Trophoblast cell (in vitro differentiated cells and primary cell): ENCODE measurements at regions not wholly inside any gene's neighbourhood (a gene's known extent, or its start where the extent isn't known, plus 50 kb on each side); places are given as distances from the start of the nearest gene placed in this dataset.

Experiments
- DNase-seq, 2 donors: peaks; one replicate each; pipeline ENCODE4 v3.0.0-alpha.2; 2016
- H2AFZ ChIP-seq: 2 replicates; pipeline ENCODE4 v1.6.1; 2013; ENCODE audit warnings: low read length, moderate library complexity, mild to moderate bottlenecking; ENCODE audit not compliant: insufficient read depth, poor library complexity
- H2AK5ac ChIP-seq: 2 replicates; pipeline ENCODE4 v1.6.1; 2013; ENCODE audit warnings: mild to moderate bottlenecking, low read length
- H2BK120ac ChIP-seq: 2 replicates; pipeline ENCODE4 v1.6.1; 2013; ENCODE audit warnings: low read length, mild to moderate bottlenecking, moderate library complexity; ENCODE audit not compliant: insufficient read depth, poor library complexity
- H2BK12ac ChIP-seq: 2 replicates; pipeline ENCODE4 v1.6.1; 2013; ENCODE audit warnings: mild to moderate bottlenecking, low read length, moderate library complexity
- H2BK5ac ChIP-seq: 2 replicates; pipeline ENCODE4 v1.6.1; 2013; ENCODE audit warnings: low read length, low read depth, moderate library complexity, mild to moderate bottlenecking; ENCODE audit not compliant: poor library complexity
- H3K14ac ChIP-seq: 2 replicates; pipeline ENCODE4 v1.6.1; 2013; ENCODE audit warnings: mild to moderate bottlenecking, low read length
- H3K18ac ChIP-seq: 2 replicates; pipeline ENCODE4 v1.6.1; 2013; ENCODE audit warnings: mild to moderate bottlenecking, low read length
- H3K23ac ChIP-seq: 2 replicates; pipeline ENCODE4 v1.6.1; 2013; ENCODE audit warnings: low read length
- H3K27ac ChIP-seq: 2 replicates; pipeline ENCODE4 v1.5.1; 2013; ENCODE audit warnings: low read depth, mild to moderate bottlenecking, inconsistent platforms, low read length, moderate library complexity
- H3K27me3 ChIP-seq: 2 replicates; pipeline ENCODE4 v1.6.1; 2013; ENCODE audit warnings: inconsistent platforms, mild to moderate bottlenecking, low read length, moderate library complexity; ENCODE audit not compliant: insufficient read depth
- H3K36me3 ChIP-seq, 2 experiments: 1 replicate in 1 of 2; 2 replicates in 1 of 2; pipeline ENCODE4 v1.6.1; 2013; ENCODE audit warnings: low read length in 2 of 2, mild to moderate bottlenecking in 2 of 2, moderate library complexity in 1 of 2; ENCODE audit not compliant: insufficient read depth in 2 of 2, control insufficient read depth in 1 of 2
- H3K4ac ChIP-seq: 2 replicates; pipeline ENCODE4 v1.6.1; 2013; ENCODE audit warnings: low read depth, mild to moderate bottlenecking, low read length, moderate library complexity
- H3K4me1 ChIP-seq, 2 experiments: 1 replicate in 1 of 2; 2 replicates in 1 of 2; pipeline ENCODE4 v1.6.1; 2013; ENCODE audit warnings: low read length in 2 of 2, mild to moderate bottlenecking in 2 of 2, moderate library complexity in 1 of 2; ENCODE audit not compliant: insufficient read depth in 2 of 2, control insufficient read depth in 1 of 2
- H3K4me2 ChIP-seq: 2 replicates; pipeline ENCODE4 v1.6.1; 2013; ENCODE audit warnings: inconsistent platforms, mild to moderate bottlenecking, low read length, moderate library complexity
- H3K4me3 ChIP-seq: 2 replicates; pipeline ENCODE4 v1.5.1; 2013; ENCODE audit warnings: mild to moderate bottlenecking, low read depth, low read length, inconsistent platforms
- H3K79me1 ChIP-seq: one replicate; pipeline ENCODE4 v1.6.1; 2013; ENCODE audit warnings: low read length
- H3K79me2 ChIP-seq: 2 replicates; pipeline ENCODE4 v1.6.1; 2013; ENCODE audit warnings: low read length, mild to moderate bottlenecking; ENCODE audit not compliant: control insufficient read depth, insufficient read depth, poor library complexity
- H3K9ac ChIP-seq: 2 replicates; pipeline ENCODE4 v1.6.1; 2013; ENCODE audit warnings: mild to moderate bottlenecking, low read length
- H3K9me3 ChIP-seq: 2 replicates; pipeline ENCODE4 v1.6.1; 2013; ENCODE audit warnings: low read depth, mild to moderate bottlenecking, control low read depth, inconsistent platforms, low read length; ENCODE audit not compliant: insufficient read depth
- H4K12ac ChIP-seq: 2 replicates; pipeline ENCODE4 v1.6.1; 2013; ENCODE audit warnings: low read depth, mild to moderate bottlenecking, low read length, moderate library complexity
- H4K8ac ChIP-seq: 2 replicates; pipeline ENCODE4 v1.6.1; 2013; ENCODE audit warnings: low read depth, mild to moderate bottlenecking, low read length, moderate library complexity
- H4K91ac ChIP-seq: one replicate; pipeline ENCODE4 v1.6.1; 2013; ENCODE audit warnings: low read depth, mild to moderate bottlenecking, low read length, moderate library complexity
- WGBS: extraction: QIAGEN DNeasy Blood & Tissue Kit; methylation state at CpG from one replicate; pipeline ENCODE4 v1.1.7; 2013; ENCODE audit warnings: missing lambda C conversion rate; ENCODE audit not compliant: insufficient read length, insufficient coverage; ENCODE audit errors: extremely low coverage; 5-methylcytosine and 5-hydroxymethylcytosine counted together

- H3K18ac ChIP-seq: no peak overlapping the region
- no peaks in the 10 kb centered on the region for H3K79me2 ChIP-seq
- H3K4me1 ChIP-seq: peaks cover 0 to 2% of the 10 kb centered on the region in 2 experiments
- no peak overlapping the region for H2BK5ac ChIP-seq
- no peak overlapping the region for H3K27ac ChIP-seq
- no CpG with 5 or more reads among the region's 2 CpGs for WGBS
- no peak overlapping the region for H3K23ac ChIP-seq
- no peak overlapping the region for H3K14ac ChIP-seq
- no peak overlapping the region for H2BK120ac ChIP-seq
- H2AFZ ChIP-seq: no peak overlapping the region
- no peak overlapping the region for H4K12ac ChIP-seq
- no peak overlapping the region for H3K4ac ChIP-seq
- H3K36me3 ChIP-seq: no peaks in the 10 kb centered on the region
- H2AK5ac ChIP-seq: no peak overlapping the region
- no peak overlapping the region for H3K4me3 ChIP-seq
- no peak overlapping the region for H3K9ac ChIP-seq
- H3K79me1 ChIP-seq: no peaks in the 10 kb centered on the region
- no peak for DNase-seq
- no peak overlapping the region for H4K8ac ChIP-seq
- H3K4me2 ChIP-seq: no peak overlapping the region
- H3K27me3 ChIP-seq: no peaks in the 10 kb centered on the region
- H3K9me3 ChIP-seq: no peaks in the 10 kb centered on the region
- no peak overlapping the region for H2BK12ac ChIP-seq
- H4K91ac ChIP-seq: no peak overlapping the region
Measured at GRCh38 chr2:183438541-183438940, 314.3 kb downstream of the NUP35 start.

GRCh38 chr2:183455056-183455455 lies 330.8 kb downstream of the NUP35 start:
- no peak overlapping the region for H3K23ac ChIP-seq
- H3K14ac ChIP-seq: no peak overlapping the region
- H3K9me3 ChIP-seq: no peaks in the 10 kb centered on the region
- no peak overlapping the region for H2BK12ac ChIP-seq
- H3K4me3 ChIP-seq: no peak overlapping the region
- H3K27me3 ChIP-seq: no peaks in the 10 kb centered on the region
- H3K4me2 ChIP-seq: no peak overlapping the region
- no peak overlapping the region for H3K18ac ChIP-seq
- H3K36me3 ChIP-seq: no peaks in the 10 kb centered on the region
- H3K9ac ChIP-seq: no peak overlapping the region
- no peak overlapping the region for H2BK5ac ChIP-seq
- no peak overlapping the region for H2AK5ac ChIP-seq
- H4K91ac ChIP-seq: no peak overlapping the region
- H3K4ac ChIP-seq: no peak overlapping the region
- no peak overlapping the region for H3K27ac ChIP-seq
- no peak overlapping the region for H4K8ac ChIP-seq
- H2AFZ ChIP-seq: no peak overlapping the region
- no peak overlapping the region for H2BK120ac ChIP-seq
- no peak overlapping the region for H4K12ac ChIP-seq
- no peaks in the 10 kb centered on the region for H3K4me1 ChIP-seq
- WGBS: no CpG with 5 or more reads among the region's 1 CpG
- H3K79me1 ChIP-seq: no peaks in the 10 kb centered on the region
- DNase-seq: no peak
- no peaks in the 10 kb centered on the region for H3K79me2 ChIP-seq

GRCh38 chr2:183456177-183456576 lies 331.9 kb downstream of the NUP35 start:
- H3K27ac ChIP-seq: no peak overlapping the region

GRCh38 chr2:183458460-183458859 lies 334.2 kb downstream of the NUP35 start:
- DNase-seq: no peak
- no peak overlapping the region for H2AK5ac ChIP-seq
- no peaks in the 10 kb centered on the region for H3K9me3 ChIP-seq
- H3K27me3 ChIP-seq: no peaks in the 10 kb centered on the region
- no peak overlapping the region for H3K4me2 ChIP-seq
- no peak overlapping the region for H4K91ac ChIP-seq
- no peaks in the 10 kb centered on the region for H3K4me1 ChIP-seq
- no peak overlapping the region for H2AFZ ChIP-seq
- no peak overlapping the region for H3K18ac ChIP-seq
- H3K14ac ChIP-seq: no peak overlapping the region
- no peak overlapping the region for H3K23ac ChIP-seq
- no peak overlapping the region for H2BK5ac ChIP-seq
- peaks cover 2% of the 10 kb centered on the region for H3K79me1 ChIP-seq
- H3K36me3 ChIP-seq: no peaks in the 10 kb centered on the region
- no peak overlapping the region for H3K9ac ChIP-seq
- no peak overlapping the region for H3K4me3 ChIP-seq
- no peak overlapping the region for H4K12ac ChIP-seq
- no peak overlapping the region for H2BK12ac ChIP-seq
- no peak overlapping the region for H2BK120ac ChIP-seq
- H4K8ac ChIP-seq: no peak overlapping the region
- H3K4ac ChIP-seq: no peak overlapping the region
- H3K79me2 ChIP-seq: no peaks in the 10 kb centered on the region
- WGBS: no CpG with 5 or more reads among the region's 3 CpGs
- H3K27ac ChIP-seq: no peak overlapping the region

More at GRCh38 chr2:183456177-183456576, 331.9 kb downstream of the NUP35 start:
- Histone ChIP-seq H3K4me2 (no peak overlapping the region), H3K23ac (no peak overlapping the region), H2BK5ac (no peak overlapping the region), H3K4ac (no peak overlapping the region), H3K4me3 (no peak overlapping the region), H4K91ac (no peak overlapping the region), H4K8ac (no peak overlapping the region), H2AK5ac (no peak overlapping the region), H3K79me2 (no peaks in the 10 kb centered on the region), H3K9me3 (no peaks in the 10 kb centered on the region), H4K12ac (no peak overlapping the region), H3K79me1 (no peaks in the 10 kb centered on the region), H3K36me3 (no peaks in the 10 kb centered on the region), H2BK120ac (no peak overlapping the region), H3K18ac (no peak overlapping the region), H3K4me1 (no peaks in the 10 kb centered on the region), H3K14ac (no peak overlapping the region), H2BK12ac (no peak overlapping the region), H3K9ac (no peak overlapping the region), H2AFZ (no peak overlapping the region), H3K27me3 (no peaks in the 10 kb centered on the region)
- DNase-seq: no peak
- WGBS: no CpG with 5 or more reads among the region's 4 CpGs
